Posterior cingulate gyrus (tissue), 11 donors: ENCODE measurements at regions not wholly inside any gene's neighbourhood (a gene's known extent, or its start where the extent isn't known, plus 50 kb on each side); places are given as distances from the start of the nearest gene placed in this dataset.

Source experiments
- DNase-seq, 10 donors: peaks; one replicate each; pipeline versions ENCODE4 v3.0.0 to v3.0.0-alpha.2; 2020 to 2021; ENCODE audit warnings: mixed read lengths in 3 of 10
- intact Hi-C: fragments of 100-400 bp; cut with DNase I; formaldehyde crosslinking; loops from one replicate; pipeline ENCODE4 v1.15.1; 2023

DNA sequence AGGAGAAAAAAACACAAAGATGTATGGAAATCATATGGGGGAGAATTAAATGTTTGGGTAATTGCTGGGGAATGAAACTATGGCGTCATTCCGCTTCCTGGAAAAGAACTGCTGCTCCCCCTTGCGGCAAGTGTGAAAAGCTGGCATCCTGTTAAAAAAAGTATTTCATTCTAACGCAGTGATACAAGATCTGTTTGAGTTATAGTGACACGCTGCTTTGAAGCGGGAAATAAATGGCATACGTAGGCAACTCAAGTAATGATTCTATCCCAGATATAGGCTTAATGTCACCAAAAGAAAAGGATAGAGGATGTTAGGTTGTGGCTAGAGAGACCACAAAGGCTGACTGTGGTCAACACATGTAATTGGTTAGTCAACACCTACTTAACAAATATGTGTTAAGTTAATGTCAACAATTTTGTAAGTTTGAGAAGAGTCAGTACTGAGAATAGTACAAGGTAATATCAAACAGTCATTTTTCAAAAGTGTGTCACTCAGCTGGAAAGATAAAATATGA lies 70.2 kb upstream of the ALDH1A1 start:
- intact Hi-C loops: loop anchor here (5.0 to 10.0 kb wide), 4 partner anchors 151 to 988 kb away; no protein-coding TSS in a partner anchor
- peak in 4 of 10 donors; percentile 11 to 48 (median 36) for DNase-seq

- no peak for DNase-seq
- intact Hi-C loops: loop anchor here (5.0 to 10.0 kb wide), 4 partner anchors 150 to 988 kb away; no protein-coding TSS in a partner anchor
These were observed 69.5 kb upstream of the ALDH1A1 start for GRCh38 chr9:73022353-73022752.

GRCh38 chr9:73020877-73021276 lies 68.0 kb upstream of the ALDH1A1 start:
- intact Hi-C loops: loop anchor here (5.0 to 10.0 kb wide), 4 partner anchors 149 to 986 kb away; no protein-coding TSS in a partner anchor
- DNase-seq: no peak

DNA sequence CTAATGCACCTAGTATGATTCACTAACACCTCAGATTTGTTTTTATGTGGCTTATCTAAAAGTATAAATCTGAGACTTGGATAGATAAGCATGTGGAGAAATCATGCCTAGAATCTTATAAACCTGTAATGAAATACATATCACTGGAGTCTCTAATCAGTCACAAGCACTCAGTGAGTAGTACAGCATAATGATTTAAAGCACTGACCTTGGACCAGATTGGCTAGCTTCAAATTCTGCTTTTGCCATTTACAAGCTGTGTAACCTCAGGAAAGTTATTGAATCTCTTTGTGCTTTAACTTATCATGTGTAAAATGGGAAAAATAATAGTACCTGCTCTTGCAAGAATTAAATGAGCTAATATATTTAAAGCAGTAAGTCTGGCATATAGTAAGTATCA lies 61.2 kb upstream of the ALDH1A1 start:
- no peak for DNase-seq

GRCh38 chr9:73011956-73012355 lies 59.1 kb upstream of the ALDH1A1 start:
- DNase-seq: no peak
- intact Hi-C loops: no loop called here

More for the DNA sequence above, 61.2 kb upstream of the ALDH1A1 start:
- intact Hi-C loops: no loop called here

DNA sequence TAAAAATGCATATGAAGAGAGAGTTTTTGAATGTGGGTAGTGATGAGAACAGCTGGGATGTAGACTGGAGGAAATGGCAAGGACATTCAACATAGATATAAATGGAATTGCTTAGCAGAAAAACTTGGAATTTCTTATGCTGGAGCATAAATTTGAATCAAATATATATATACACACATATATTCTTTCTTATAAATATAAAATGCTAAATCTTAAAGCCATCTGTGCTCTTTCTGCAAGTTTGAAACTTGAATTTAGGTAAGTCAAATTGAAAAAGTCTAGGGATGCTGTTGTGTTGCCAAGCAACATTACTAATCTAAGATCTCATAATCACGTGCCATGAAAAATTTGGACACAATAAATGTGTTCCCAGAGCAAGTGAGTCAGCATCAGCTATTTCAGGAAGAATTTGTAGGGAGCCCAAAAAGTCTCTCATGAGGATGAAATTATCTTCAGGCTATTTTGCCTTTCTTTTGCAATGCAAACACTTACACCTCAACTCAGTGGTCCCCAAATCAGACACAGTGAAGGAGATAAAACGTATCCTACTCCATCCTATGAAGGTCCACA lies 58.4 kb upstream of the ALDH1A1 start:
- intact Hi-C loops: no loop called here
- DNase-seq: no peak

- no peak for DNase-seq
These were observed 56.9 kb upstream of the ALDH1A1 start for GRCh38 chr9:73009649-73010288.

GRCh38 chr9:73007966-73008672 lies 55.3 kb upstream of the ALDH1A1 start:
- intact Hi-C loops: loop anchor here (10.0 kb wide), 1 partner anchor 123 kb away; no protein-coding TSS in a partner anchor

More at GRCh38 chr9:73009649-73010288, 56.9 kb upstream of the ALDH1A1 start:
- intact Hi-C loops: loop anchor here (10.0 kb wide), 1 partner anchor 125 kb away; no protein-coding TSS in a partner anchor

GRCh38 chr9:73006986-73007385 lies 54.1 kb upstream of the ALDH1A1 start:
- DNase-seq: no peak
- intact Hi-C loops: loop anchor here (10.0 kb wide), 1 partner anchor 122 kb away; no protein-coding TSS in a partner anchor

More at GRCh38 chr9:73007966-73008672, 55.3 kb upstream of the ALDH1A1 start:
- DNase-seq: no peak
